Panc1 (cell line): ENCODE measurements at regions not wholly inside any gene's neighbourhood (a gene's known extent, or its start where the extent isn't known, plus 50 kb on each side); places are given as distances from the start of the nearest gene placed in this dataset.

Source experiments
- CTCF ChIP-seq: fragments of 450-650 bp; IDR thresholded peaks from 2 replicates; pipeline ENCODE4 v1.5.1; 2017; ENCODE audit warnings: mild to moderate bottlenecking
- POLR2AphosphoS5 ChIP-seq: IDR thresholded peaks from 2 replicates; pipeline ENCODE4 v1.6.1; 2012; ENCODE audit warnings: mild to moderate bottlenecking, low read depth, low read length, moderate library complexity

- TF ChIP-seq CTCF (no peak), POLR2AphosphoS5 (no peak)
Observed at GRCh38 chr13:54927538-54927937, 1898.9 kb downstream of the OLFM4 start.
